ENCODE measurements at regions not wholly inside any gene's neighbourhood (a gene's known extent, or its start where the extent isn't known, plus 50 kb on each side); places are given as distances from the start of the nearest gene placed in this dataset.

DNA sequence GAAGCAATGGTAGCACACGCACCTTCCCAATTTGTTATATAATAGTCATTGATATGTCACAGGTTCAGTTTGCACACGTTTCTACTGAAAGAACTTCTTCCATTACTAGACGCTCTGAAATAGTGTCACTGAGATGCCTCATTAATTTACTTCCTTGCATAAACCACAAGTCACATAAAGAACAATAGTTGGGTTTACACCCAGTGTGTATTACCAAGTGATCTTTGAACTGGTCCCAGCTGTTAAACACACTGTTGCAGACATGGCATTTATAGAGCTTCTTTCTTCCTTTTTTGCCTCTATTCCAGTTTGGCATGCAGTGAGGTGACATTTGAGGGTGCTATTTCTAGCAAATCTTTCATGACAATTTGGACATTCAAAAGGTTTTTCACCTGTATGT is 245.3 kb downstream of the EPM2A start:
- DNase-seq (ENCODE audit: low read depth, low spot score) (no peak), ATAC-seq (no peak)
- ChIA-PET CTCF (no interaction called here), POLR2A (no interaction called here)
- H3K4me1 ChIP-seq (ENCODE audit: control insufficient read depth, insufficient read depth, low read length): no peaks in the 10 kb centered on the region
- BruUV-seq (replicated peaks): no TSS peak
- no peaks in the 10 kb centered on the region for H3K27me3 ChIP-seq (ENCODE audit: control insufficient read depth, insufficient read depth, low read length)
- no peak overlapping the region for H3K27ac ChIP-seq (ENCODE audit: low read length)
- TF ChIP-seq, protein P1, sequence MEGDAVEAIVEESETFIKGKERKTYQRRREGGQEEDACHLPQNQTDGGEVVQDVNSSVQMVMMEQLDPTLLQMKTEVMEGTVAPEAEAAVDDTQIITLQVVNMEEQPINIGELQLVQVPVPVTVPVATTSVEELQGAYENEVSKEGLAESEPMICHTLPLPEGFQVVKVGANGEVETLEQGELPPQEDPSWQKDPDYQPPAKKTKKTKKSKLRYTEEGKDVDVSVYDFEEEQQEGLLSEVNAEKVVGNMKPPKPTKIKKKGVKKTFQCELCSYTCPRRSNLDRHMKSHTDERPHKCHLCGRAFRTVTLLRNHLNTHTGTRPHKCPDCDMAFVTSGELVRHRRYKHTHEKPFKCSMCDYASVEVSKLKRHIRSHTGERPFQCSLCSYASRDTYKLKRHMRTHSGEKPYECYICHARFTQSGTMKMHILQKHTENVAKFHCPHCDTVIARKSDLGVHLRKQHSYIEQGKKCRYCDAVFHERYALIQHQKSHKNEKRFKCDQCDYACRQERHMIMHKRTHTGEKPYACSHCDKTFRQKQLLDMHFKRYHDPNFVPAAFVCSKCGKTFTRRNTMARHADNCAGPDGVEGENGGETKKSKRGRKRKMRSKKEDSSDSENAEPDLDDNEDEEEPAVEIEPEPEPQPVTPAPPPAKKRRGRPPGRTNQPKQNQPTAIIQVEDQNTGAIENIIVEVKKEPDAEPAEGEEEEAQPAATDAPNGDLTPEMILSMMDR (IDR thresholded peaks at IDR 0.05): no peak
- TF ChIP-seq, protein P2, sequence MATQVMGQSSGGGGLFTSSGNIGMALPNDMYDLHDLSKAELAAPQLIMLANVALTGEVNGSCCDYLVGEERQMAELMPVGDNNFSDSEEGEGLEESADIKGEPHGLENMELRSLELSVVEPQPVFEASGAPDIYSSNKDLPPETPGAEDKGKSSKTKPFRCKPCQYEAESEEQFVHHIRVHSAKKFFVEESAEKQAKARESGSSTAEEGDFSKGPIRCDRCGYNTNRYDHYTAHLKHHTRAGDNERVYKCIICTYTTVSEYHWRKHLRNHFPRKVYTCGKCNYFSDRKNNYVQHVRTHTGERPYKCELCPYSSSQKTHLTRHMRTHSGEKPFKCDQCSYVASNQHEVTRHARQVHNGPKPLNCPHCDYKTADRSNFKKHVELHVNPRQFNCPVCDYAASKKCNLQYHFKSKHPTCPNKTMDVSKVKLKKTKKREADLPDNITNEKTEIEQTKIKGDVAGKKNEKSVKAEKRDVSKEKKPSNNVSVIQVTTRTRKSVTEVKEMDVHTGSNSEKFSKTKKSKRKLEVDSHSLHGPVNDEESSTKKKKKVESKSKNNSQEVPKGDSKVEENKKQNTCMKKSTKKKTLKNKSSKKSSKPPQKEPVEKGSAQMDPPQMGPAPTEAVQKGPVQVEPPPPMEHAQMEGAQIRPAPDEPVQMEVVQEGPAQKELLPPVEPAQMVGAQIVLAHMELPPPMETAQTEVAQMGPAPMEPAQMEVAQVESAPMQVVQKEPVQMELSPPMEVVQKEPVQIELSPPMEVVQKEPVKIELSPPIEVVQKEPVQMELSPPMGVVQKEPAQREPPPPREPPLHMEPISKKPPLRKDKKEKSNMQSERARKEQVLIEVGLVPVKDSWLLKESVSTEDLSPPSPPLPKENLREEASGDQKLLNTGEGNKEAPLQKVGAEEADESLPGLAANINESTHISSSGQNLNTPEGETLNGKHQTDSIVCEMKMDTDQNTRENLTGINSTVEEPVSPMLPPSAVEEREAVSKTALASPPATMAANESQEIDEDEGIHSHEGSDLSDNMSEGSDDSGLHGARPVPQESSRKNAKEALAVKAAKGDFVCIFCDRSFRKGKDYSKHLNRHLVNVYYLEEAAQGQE (IDR thresholded peaks at IDR 0.05; ENCODE audit: insufficient read depth in 1 of 2, low read depth in 2 of 2, low read length in 1 of 2): no peak
- TF ChIP-seq POLR2AphosphoS5 (IDR thresholded peaks at IDR 0.05; ENCODE audit: low read depth, low read length) (no peak), SIN3A (IDR thresholded peaks at IDR 0.05; ENCODE audit: borderline replicate concordance, insufficient read depth, low read depth, low read length) (no peak), TCF7L2 (IDR thresholded peaks at IDR 0.05; ENCODE audit: low read depth, low read length) (no peak)
- H3K36me3 ChIP-seq (ENCODE audit: control insufficient read depth, insufficient read depth, low read length): no peaks in the 10 kb centered on the region
- peaks cover 7% of the 10 kb centered on the region; the same call in 1 of the 2 replicates for H3K9me3 ChIP-seq (ENCODE audit: control insufficient read depth, insufficient read depth, low read depth, low read length)
- intact Hi-C loops (cut with micrococcal nuclease; ENCODE audit: unreplicated experiment) (no loop called here), in situ Hi-C loops (cut with HindIII; ENCODE audit: low pct_unique_long_range_greater_than_20kb, low sequenced_read_pairs) (no loop called here)
- H3K4me3 ChIP-seq (ENCODE audit: low read depth in 2 of 2, low read length in 2 of 2): no peak overlapping the region

DNA sequence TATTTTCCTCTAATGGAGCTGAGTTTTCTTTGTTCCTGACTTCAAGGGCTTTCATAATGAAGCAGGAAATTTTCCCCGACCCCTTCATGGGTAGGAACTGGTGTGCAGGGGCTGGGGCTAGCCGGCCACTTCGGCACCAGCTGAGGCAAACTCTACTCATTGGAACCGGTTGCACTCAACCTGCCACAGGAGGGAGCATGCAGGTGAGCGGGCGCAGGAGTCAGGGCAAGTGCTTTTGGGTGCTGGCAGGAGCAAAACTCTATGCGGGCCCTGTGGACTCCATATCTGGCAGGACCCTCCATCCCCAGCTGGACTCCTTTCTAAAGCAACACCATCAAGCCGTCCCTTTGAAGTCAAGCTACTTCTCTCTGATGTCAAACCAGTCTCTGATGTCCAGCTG is 244.2 kb downstream of the EPM2A start:
- Histone ChIP-seq H3K4me3 (ENCODE audit: low read depth in 2 of 2, low read length in 2 of 2) (no peak overlapping the region), H3K27ac (ENCODE audit: low read length) (no peak overlapping the region), H3K9me3 (ENCODE audit: control insufficient read depth, insufficient read depth, low read depth, low read length) (peaks cover 7% of the 10 kb centered on the region; the same call in 1 of the 2 replicates), H3K36me3 (ENCODE audit: control insufficient read depth, insufficient read depth, low read length) (no peaks in the 10 kb centered on the region), H3K4me1 (ENCODE audit: control insufficient read depth, insufficient read depth, low read length) (no peaks in the 10 kb centered on the region), H3K27me3 (ENCODE audit: control insufficient read depth, insufficient read depth, low read length) (no peaks in the 10 kb centered on the region)
- DNase-seq (ENCODE audit: low read depth, low spot score) (no peak), ATAC-seq (no peak)
- POLR2A ChIA-PET: no interaction called here
- in situ Hi-C loops (cut with HindIII; ENCODE audit: low pct_unique_long_range_greater_than_20kb, low sequenced_read_pairs): no loop called here
- CTCF ChIA-PET: no interaction called here
- intact Hi-C loops (cut with micrococcal nuclease; ENCODE audit: unreplicated experiment): no loop called here
- BruUV-seq (replicated peaks): no TSS peak
- TF ChIP-seq, protein P2 (IDR thresholded peaks at IDR 0.05; ENCODE audit: insufficient read depth in 1 of 2, low read depth in 2 of 2, low read length in 1 of 2): no peak
- TF ChIP-seq SIN3A (IDR thresholded peaks at IDR 0.05; ENCODE audit: borderline replicate concordance, insufficient read depth, low read depth, low read length): no peak
